ENCODE measurements at regions not wholly inside any gene's neighbourhood (a gene's known extent, or its start where the extent isn't known, plus 50 kb on each side); places are given as distances from the start of the nearest gene placed in this dataset.

DNA sequence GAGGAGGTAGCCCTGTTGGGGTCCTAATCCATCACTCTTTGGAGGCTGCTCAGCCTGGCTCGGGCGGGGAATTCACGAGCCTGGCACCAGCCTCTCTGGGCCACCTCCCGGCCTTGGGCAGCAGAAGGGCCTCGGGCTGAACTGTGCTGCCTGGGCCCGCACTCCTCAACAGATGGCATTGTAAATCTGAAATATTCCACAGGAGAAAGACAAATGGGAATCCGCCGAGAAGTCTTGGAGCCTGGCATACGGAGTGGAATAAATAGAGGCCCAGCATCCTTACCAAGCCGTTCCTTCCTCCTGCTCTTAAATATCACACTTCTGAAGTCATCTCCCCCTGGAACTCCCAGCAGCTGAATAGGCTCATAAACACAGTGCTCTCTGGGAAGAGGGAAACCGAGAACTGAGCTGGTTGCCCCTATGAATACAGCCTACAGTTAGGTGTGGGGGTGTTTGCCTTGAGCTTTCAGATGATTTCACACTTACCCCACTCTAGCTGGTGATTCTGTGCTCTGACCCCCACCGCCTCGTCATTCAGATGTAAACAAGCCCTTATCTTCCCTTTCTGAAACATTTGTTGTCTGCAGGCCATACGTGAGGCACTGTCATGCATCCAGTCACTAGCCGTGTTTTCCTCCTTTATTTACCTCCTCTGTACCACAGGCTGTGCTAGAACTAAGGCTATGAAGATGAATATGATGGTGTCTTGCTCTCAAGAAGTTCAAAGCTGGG is 455.0 kb upstream of the CLINT1 start:
- TF ChIP-seq POLR2AphosphoS5 (IDR thresholded peaks at IDR 0.05; ENCODE audit: low read depth) (no peak), REST (IDR thresholded peaks at IDR 0.05; ENCODE audit: insufficient replicate concordance, low read depth) (no peak), GABPA (IDR thresholded peaks at IDR 0.05; ENCODE audit: low read depth) (no peak)
- TF ChIP-seq, protein P1, sequence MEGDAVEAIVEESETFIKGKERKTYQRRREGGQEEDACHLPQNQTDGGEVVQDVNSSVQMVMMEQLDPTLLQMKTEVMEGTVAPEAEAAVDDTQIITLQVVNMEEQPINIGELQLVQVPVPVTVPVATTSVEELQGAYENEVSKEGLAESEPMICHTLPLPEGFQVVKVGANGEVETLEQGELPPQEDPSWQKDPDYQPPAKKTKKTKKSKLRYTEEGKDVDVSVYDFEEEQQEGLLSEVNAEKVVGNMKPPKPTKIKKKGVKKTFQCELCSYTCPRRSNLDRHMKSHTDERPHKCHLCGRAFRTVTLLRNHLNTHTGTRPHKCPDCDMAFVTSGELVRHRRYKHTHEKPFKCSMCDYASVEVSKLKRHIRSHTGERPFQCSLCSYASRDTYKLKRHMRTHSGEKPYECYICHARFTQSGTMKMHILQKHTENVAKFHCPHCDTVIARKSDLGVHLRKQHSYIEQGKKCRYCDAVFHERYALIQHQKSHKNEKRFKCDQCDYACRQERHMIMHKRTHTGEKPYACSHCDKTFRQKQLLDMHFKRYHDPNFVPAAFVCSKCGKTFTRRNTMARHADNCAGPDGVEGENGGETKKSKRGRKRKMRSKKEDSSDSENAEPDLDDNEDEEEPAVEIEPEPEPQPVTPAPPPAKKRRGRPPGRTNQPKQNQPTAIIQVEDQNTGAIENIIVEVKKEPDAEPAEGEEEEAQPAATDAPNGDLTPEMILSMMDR (IDR thresholded peaks at IDR 0.05; ENCODE audit: insufficient read depth, low read length): no peak

Measured in HL-60 (cell line).